K562 (cell line): ENCODE measurements at regions not wholly inside any gene's neighbourhood (a gene's known extent, or its start where the extent isn't known, plus 50 kb on each side); places are given as distances from the start of the nearest gene placed in this dataset.

Experiments used
- ATAC-seq: fragments of 200-7000 bp; cut with Tn5 transposase; 3 replicates; pipeline ENCODE4 v1.9.1; 2020; ENCODE audit warnings: moderate library complexity
- BruUV-seq: library from RNA; stranded (reverse); fragments of 400-500 nt; replicated peaks from 2 replicates; lab custom pipeline; 2021; lab: Mats Ljungman, UMichigan
- CTCF ChIA-PET: fragments of 300-600 bp; formaldehyde crosslinking; extraction: SDS; loops from one replicate; lab custom pipeline; 2021; ENCODE audit warnings: low intra/inter-chr PET ratio; lab: Yijun Ruan, JAX
- POLR2A ChIA-PET: fragments of 300-600, 350-650 bp; sonication (Branson Sonifier 250); formaldehyde crosslinking; extraction: SDS; loops from one replicate; lab custom pipeline; 2021; ENCODE audit warnings: antibody characterized with exemption, inconsistent platforms; lab: Yijun Ruan, JAX
- DNase-seq, 4 experiments: peaks; one replicate each; pipeline versions ENCODE4 v3.0.0 to v3.0.0-alpha.2; 2011 to 2018; ENCODE audit warnings: low spot score in 3 of 4, mixed read lengths in 3 of 4; ENCODE audit errors: extremely low read depth in 1 of 4
- FAIRE-seq: peaks from 2 replicates; lab custom pipeline; 2011; peaks lifted over from hg19 to GRCh38; lab: Jason Lieb, UNC
- H2AFZ ChIP-seq: 2 replicates; pipeline ENCODE4 v1.6.0; 2011; ENCODE audit warnings: low read depth, low read length, control low read depth, inconsistent platforms
- H3K27ac ChIP-seq: fragments of 200-600 bp; 3 replicates; pipeline ENCODE4 v1.8.0; 2011; ENCODE audit warnings: low read depth, mild to moderate bottlenecking, control low read depth, inconsistent platforms, low read length, moderate library complexity, mixed read lengths; ENCODE audit errors: extremely low read depth
- H3K27me3 ChIP-seq, 2 experiments: fragments of 300-600 bp in 1 of 2; 2 replicates in 1 of 2; 3 replicates in 1 of 2; pipeline versions ENCODE4 v1.6.0 to v1.8.0; 2011; ENCODE audit warnings: inconsistent platforms in 2 of 2, low read length in 2 of 2, mild to moderate bottlenecking in 1 of 2, mixed read lengths in 1 of 2, moderate library complexity in 1 of 2; ENCODE audit not compliant: control insufficient read depth in 2 of 2, insufficient read depth in 2 of 2
- H3K36me3 ChIP-seq: fragments of 300-600 bp; 3 replicates; pipeline ENCODE4 v1.8.0; 2011; ENCODE audit warnings: mild to moderate bottlenecking, low read length, inconsistent platforms; ENCODE audit not compliant: control insufficient read depth, insufficient read depth
- H3K4me1 ChIP-seq, 2 experiments: fragments of 200-600 bp in 1 of 2; replicated peaks in 1 of 2; 2 replicates in 1 of 2; 3 replicates in 1 of 2; pipeline versions ENCODE4 v1.5.1 to v1.8.0; 2011; ENCODE audit warnings: inconsistent platforms in 2 of 2, low read length in 2 of 2, mild to moderate bottlenecking in 1 of 2, mixed read lengths in 1 of 2, moderate library complexity in 1 of 2; ENCODE audit not compliant: control insufficient read depth in 2 of 2, insufficient read depth in 2 of 2
- H3K4me2 ChIP-seq: 2 replicates; pipeline ENCODE4 v1.6.1; 2011; ENCODE audit warnings: low read length, control low read depth, inconsistent platforms, mixed read lengths; ENCODE audit not compliant: insufficient read depth
- H3K4me3 ChIP-seq: fragments of 200-600 bp; sonication (generic), shearing (Covaris generic); 2 replicates; pipeline ENCODE4 v1.5.1; 2016; ENCODE audit warnings: control low read depth, inconsistent platforms
- H3K79me2 ChIP-seq: fragments of 200-600 bp; 3 replicates; pipeline ENCODE4 v1.8.0; 2011; ENCODE audit warnings: low read length, inconsistent platforms; ENCODE audit not compliant: control insufficient read depth, insufficient read depth
- H3K9ac ChIP-seq, 2 experiments: 2 replicates each; pipeline versions ENCODE4 v1.6.0 to v1.6.1; 2011; ENCODE audit warnings: low read depth in 2 of 2, low read length in 2 of 2, control low read depth in 1 of 2, inconsistent platforms in 1 of 2, mild to moderate bottlenecking in 1 of 2, mixed read lengths in 1 of 2; ENCODE audit not compliant: insufficient read depth in 1 of 2
- H3K9me1 ChIP-seq: one replicate; pipeline ENCODE4 v1.6.0; 2011; ENCODE audit warnings: inconsistent platforms, mild to moderate bottlenecking, low read length, moderate library complexity; ENCODE audit not compliant: control insufficient read depth, insufficient read depth
- H3K9me3 ChIP-seq: replicated peaks from 2 replicates; pipeline ENCODE4 v1.5.1; 2011; ENCODE audit warnings: low read depth, low read length, inconsistent platforms; ENCODE audit not compliant: control insufficient read depth, insufficient read depth
- H4K20me1 ChIP-seq: replicated peaks from 2 replicates; pipeline ENCODE4 v1.6.1; 2011; ENCODE audit warnings: low read length, inconsistent platforms, mixed read lengths; ENCODE audit not compliant: control insufficient read depth, insufficient read depth
- NFE2 ChIP-seq: IDR thresholded peaks from 2 replicates; pipeline ENCODE4 v1.6.1; 2014; ENCODE audit warnings: antibody characterized with exemption, low read depth
- NR0B1 ChIP-seq: fragments of 450-650 bp; IDR thresholded peaks from one replicate; pipeline ENCODE4 v1.6.1; 2018; ENCODE audit warnings: mild to moderate bottlenecking, moderate library complexity; ENCODE audit not compliant: partially characterized antibody
- ZNF12 ChIP-seq: sonication (generic); formaldehyde crosslinking; IDR thresholded peaks from 2 replicates; pipeline ENCODE4 v1.4.0; 2020; ENCODE audit warnings: mild to moderate bottlenecking, missing genetic modification reagents
- WGBS: fragments of 100-300 bp; shearing (Covaris generic); methylation state at CpG from one replicate; pipeline ENCODE4 v1.1.6; 2016; ENCODE audit warnings: low coverage, mixed read lengths; ENCODE audit not compliant: insufficient coverage; ENCODE audit errors: missing lambda C conversion rate; 5-methylcytosine and 5-hydroxymethylcytosine counted together
- in situ Hi-C: fragments of 300-500 bp; cut with MboI; formaldehyde crosslinking; loops from 4 replicates; pipeline ENCODE4 v1.15.0; 2018; ENCODE audit warnings: inconsistent platforms, mixed read lengths
- intact Hi-C: fragments of 100-400 bp; cut with micrococcal nuclease; formaldehyde crosslinking; loops from 2 replicates; pipeline ENCODE4 v1.14.2; 2022
- TF ChIP-seq, protein P1 (sequence below): sonication (generic); formaldehyde crosslinking; IDR thresholded peaks from 2 replicates; pipeline ENCODE4 v1.8.0; 2022; ENCODE audit warnings: mild to moderate bottlenecking, missing genetic modification reagents

DNA sequence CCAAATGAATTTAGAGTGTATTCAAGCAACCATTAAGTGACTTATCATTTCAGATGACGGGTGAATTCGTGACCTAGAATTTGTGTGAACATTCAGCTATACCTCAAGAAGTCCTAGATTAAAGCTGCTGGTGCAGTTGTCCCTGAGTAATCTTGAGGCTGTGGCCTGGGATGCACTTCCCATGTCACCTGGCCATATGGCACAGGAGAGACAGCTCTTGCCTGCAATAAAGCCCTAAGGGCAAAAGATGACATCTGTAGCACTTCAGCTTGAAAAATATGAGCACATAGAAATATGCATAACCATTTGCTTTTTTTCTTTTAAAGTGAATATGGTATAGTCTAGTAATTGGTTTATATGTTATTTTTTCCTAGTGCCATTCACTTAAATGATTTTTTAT, 125.8 kb downstream of the FHDC1 start (continued):
- no peak for TF ChIP-seq NR0B1

DNA sequence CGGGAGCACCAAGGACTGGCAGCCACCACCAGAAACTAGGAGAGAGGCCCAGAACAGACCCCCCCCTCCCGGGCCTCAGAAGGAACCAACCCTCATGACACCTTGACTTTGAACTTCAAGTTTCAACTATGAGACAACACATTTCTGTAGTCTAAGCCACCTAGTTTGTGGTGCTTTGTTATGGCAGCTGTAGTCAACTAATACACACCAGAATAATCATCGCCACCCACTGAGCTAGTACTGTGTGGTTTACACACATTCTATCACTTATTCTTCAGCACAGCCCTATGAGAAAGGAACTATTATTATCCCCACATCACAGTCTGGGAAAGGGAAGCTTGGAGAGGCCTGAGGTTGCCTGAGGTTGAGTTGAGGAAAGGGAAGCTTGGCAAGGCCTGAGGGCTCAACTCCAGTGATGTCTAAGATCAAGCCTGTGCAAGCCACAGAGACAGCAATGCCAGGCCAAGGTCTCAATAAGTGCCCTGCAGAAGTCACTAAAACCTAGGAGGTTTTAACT, 126.6 kb downstream of the FHDC1 start:
- POLR2A ChIA-PET, result no interaction called here
- WGBS, result 13% methylated on average over 3 of the region's 3 CpGs
- Histone ChIP-seq H3K9ac (no peak overlapping the region), H3K4me3 (no peak overlapping the region), H3K36me3 (no peaks in the 10 kb centered on the region), H2AFZ (no peak overlapping the region), H3K4me2 (no peak overlapping the region), H3K4me1 (peaks cover 0 to 5% of the 10 kb centered on the region in 2 experiments; a peak in 1 of 5 replicates), H3K79me2 (no peaks in the 10 kb centered on the region), H3K27me3 (peaks cover 2 to 14% of the 10 kb centered on the region in 2 experiments; a peak in 2 of 5 replicates), H3K9me1 (no peaks in the 10 kb centered on the region), H4K20me1 (no peaks in the 10 kb centered on the region), H3K27ac (no peak overlapping the region; the same call in 2 of the 3 replicates), H3K9me3 (no peaks in the 10 kb centered on the region)
- no TSS peak for BruUV-seq
- FAIRE-seq, result no peak
- DNase-seq, result no peak
- ATAC-seq, result no peak
- intact Hi-C loops (no loop called here), in situ Hi-C loops (no loop called here)
- TF ChIP-seq, protein P1, sequence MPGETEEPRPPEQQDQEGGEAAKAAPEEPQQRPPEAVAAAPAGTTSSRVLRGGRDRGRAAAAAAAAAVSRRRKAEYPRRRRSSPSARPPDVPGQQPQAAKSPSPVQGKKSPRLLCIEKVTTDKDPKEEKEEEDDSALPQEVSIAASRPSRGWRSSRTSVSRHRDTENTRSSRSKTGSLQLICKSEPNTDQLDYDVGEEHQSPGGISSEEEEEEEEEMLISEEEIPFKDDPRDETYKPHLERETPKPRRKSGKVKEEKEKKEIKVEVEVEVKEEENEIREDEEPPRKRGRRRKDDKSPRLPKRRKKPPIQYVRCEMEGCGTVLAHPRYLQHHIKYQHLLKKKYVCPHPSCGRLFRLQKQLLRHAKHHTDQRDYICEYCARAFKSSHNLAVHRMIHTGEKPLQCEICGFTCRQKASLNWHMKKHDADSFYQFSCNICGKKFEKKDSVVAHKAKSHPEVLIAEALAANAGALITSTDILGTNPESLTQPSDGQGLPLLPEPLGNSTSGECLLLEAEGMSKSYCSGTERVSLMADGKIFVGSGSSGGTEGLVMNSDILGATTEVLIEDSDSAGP, result no peak
- TF ChIP-seq NFE2 (no peak), ZNF12 (CRISPR knock-in tag) (0 out of 2 replicates have a peak, but pooled peaks have one; percentile 26)
- TF ChIP-seq, all 486 proteins: peak for 1
- CTCF ChIA-PET, result no interaction called here
